ENCODE measurements at regions not wholly inside any gene's neighbourhood (a gene's known extent, or its start where the extent isn't known, plus 50 kb on each side); places are given as distances from the start of the nearest gene placed in this dataset.

DNA sequence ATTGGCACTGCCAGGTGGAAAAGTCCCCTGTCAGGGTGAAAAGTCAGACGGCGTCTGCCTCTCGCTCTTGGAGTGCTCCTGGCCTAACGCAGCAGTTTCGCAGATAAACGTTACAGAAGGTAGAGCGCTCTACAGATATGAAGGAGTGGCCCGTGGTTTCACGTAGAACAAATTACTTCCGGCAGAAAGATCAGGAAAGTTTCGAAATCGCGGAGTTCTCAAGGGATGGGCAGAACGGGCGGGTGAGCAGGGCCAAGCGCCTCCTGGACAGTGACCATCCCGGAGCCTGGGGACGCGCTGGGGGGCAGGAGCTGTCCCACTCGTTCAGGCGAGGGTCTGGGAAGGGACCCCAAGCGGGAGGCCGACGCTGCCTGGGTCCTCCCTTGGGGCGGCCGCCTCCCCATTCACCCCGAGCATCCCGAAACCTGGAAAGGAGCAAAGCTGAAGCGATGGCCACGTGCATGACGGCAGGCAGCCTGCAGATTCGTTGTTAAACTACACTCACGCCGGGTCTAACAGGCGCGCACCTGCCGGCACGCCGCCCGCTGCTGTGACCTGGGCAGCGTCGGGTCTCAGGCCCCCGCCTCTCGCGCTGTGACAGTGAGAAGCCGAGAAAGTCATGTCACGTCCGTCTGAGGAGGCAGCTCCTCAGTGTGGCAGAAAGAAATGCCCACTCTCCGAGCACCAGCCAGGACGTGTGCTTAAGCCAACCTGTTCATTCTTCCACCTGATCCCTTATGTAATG is 122.9 kb upstream of the SALL3 start:
- no peak overlapping the region for H3K4me3 ChIP-seq (ENCODE audit: low read depth, low read length)
- TF ChIP-seq CTCF (IDR thresholded peaks at IDR 0.05; ENCODE audit: insufficient read depth, low read length): no peak
- no peak for DNase-seq (ENCODE audit: low read depth)

DNA sequence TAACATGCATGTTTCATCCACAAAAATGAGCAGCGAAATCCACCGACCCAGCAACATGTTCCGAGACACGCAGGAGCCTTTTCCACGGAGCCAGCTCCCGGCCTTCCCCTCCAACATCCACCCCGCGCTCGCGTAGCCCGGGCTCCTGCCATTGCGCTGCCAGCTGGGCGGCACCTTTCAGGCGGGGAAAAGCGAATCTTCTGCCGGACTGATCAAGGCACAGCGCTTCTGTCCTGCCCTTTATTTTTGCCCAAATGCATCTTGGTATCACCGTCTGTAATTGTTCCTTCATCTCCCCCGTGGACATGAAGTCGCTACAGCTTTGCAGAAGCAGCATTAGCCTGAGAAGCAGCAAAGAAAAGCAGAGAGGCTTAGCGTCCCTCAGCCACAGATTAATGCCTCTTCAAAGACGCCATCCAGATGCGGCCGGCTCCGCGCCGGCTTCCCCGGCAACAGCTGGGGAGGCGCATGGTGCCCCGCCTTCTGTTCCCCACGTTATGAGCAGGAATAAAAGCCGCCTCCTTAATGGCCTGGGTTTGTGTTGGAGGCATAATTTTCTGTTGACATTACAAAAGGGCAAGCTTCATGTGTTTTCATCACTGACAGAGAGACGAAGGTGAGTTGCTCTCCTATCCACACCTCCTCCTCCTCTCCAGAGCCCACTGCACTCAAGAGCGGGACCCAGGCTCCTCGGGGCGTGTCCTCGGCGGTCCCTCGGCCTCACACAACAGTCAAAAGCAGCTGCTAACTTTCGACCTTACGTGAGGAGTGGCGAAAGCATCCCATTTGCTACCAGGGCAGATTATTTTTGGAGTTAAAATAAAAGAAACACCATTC is 122.1 kb upstream of the SALL3 start:
- no peak for TF ChIP-seq CTCF (IDR thresholded peaks at IDR 0.05; ENCODE audit: insufficient read depth, low read length)
- H3K4me3 ChIP-seq (ENCODE audit: low read depth, low read length): no peak overlapping the region
- no peak for DNase-seq (ENCODE audit: low read depth)

- TF ChIP-seq CTCF (IDR thresholded peaks at IDR 0.05; ENCODE audit: insufficient read depth, low read length): no peak
- DNase-seq (ENCODE audit: low read depth): no peak
- no peak overlapping the region for H3K4me3 ChIP-seq (ENCODE audit: low read depth, low read length)
These were observed 119.9 kb upstream of the SALL3 start for GRCh38 chr18:78859686-78860085.

DNA sequence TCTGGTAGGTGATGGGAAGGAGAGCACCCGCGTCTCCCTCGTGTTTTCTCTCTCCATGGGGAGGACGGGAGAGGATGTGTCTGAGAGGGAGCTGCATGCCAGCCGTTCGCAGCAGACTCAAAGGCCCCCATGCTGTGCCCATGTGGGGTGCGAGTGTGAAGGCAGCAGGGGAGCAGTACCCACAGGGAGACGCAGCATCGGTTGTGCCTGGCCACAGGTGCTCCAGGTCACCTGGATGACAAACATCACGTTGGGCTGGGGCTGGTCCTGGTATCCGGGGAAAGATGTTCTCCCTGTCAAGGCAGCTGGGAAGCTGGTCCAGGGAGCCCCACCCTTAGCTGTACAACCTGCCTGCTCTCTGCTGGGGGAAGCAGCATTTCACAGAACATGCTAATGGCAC is 119.5 kb upstream of the SALL3 start:
- no peak overlapping the region for H3K4me3 ChIP-seq (ENCODE audit: low read depth, low read length)
- no peak for TF ChIP-seq CTCF (IDR thresholded peaks at IDR 0.05; ENCODE audit: insufficient read depth, low read length)
- DNase-seq (ENCODE audit: low read depth): no peak

DNA sequence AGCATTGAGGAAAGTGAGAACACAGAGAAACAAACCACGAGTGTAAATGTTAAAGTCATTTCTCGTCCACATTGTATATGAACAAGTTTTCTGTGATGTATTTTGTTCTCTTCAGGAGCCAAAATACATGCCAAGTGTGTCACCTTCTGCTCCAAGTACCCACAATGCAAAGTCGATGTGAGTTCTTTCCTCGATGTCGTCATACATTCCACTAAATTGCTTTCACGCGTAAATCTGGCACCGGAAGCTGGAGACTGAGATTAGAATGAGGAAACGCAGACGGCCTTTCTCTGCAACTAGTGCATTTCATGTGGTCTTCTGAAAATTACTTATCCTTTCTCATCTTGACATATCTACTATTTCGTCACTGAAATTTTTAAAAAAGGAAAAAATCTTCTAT is 118.5 kb upstream of the SALL3 start:
- H3K4me3 ChIP-seq (ENCODE audit: low read depth, low read length): no peak overlapping the region
- no peak for TF ChIP-seq CTCF (IDR thresholded peaks at IDR 0.05; ENCODE audit: insufficient read depth, low read length)
- DNase-seq (ENCODE audit: low read depth): no peak

DNA sequence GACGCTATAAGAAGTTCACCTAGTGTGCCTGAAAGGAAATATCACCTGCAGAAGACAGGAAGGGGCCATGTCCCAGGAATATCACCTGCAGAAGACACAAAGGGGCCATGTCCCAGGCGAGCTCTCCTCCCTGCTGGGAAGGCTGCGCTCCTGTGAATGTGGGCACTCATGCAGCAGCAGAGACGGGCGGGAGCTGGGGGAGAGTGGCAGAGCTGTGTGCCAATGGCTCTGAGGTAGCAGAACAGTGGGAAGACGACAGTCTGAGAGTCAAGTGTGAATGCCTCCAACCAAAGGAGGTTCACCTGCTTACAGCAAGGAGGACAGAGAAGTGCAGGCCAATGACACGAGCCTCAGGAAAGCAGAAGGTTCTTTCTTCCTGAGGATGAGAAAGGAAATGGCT is 117.9 kb upstream of the SALL3 start:
- no peak for TF ChIP-seq CTCF (IDR thresholded peaks at IDR 0.05; ENCODE audit: insufficient read depth, low read length)
- DNase-seq (ENCODE audit: low read depth): no peak
- no peak overlapping the region for H3K4me3 ChIP-seq (ENCODE audit: low read depth, low read length)

Data from fibroblast of the aortic adventitia (primary cell).